ENCODE measurements at regions not wholly inside any gene's neighbourhood (a gene's known extent, or its start where the extent isn't known, plus 50 kb on each side); places are given as distances from the start of the nearest gene placed in this dataset.
"Not testable (repeated sequence)": the region's sequence is repeated elsewhere in the genome, so short reads cannot be mapped to it uniquely, and the experiment has no call there.

GRCh38 chr14:89486961-89487360, 69.9 kb upstream of the FOXN3 start:
- no peak for DNase-seq

DNA sequence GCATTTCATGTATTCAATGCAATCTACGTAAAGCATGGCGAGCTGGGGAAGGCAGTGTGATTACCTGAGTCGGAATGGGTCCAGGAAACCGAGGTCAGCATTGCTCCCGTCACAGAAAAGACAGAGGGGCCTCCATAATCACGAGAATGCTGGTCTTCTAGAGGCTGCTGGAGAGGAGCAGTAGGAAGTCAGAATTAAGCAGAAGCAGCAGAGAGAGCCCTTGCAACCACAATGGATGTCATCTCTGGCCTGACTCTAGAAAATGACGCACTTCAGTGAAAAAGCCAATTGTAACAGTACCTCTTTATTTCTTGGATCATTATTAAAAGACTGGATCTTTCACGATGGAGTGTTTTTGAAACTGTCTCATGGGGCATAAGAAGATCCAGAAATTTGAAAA, 69.5 kb upstream of the FOXN3 start:
- no peak for DNase-seq

GRCh38 chr14:89485264-89485663, 68.2 kb upstream of the FOXN3 start:
- no peak for DNase-seq

GRCh38 chr14:89484051-89484844, 67.2 kb upstream of the FOXN3 start:
- no peak for DNase-seq

DNA sequence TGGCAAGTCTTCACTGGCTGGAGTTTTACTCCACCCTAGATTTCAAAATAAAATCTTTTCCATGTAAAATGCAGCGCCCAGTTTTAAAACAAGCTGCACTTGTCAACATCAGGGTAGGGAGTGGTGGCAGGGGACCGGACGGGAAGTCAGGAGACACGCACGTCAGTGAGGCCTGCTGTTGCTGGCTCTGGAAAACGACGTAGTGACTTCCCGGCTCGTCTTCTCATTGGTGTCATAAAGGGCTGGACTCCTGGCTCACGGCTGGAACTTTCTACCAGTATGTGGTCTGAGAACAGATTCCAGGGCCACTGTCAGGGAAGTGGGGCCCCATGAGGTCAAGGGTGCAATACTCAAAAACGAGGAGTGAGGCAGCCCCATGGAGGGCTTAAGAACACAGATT, 64.2 kb upstream of the FOXN3 start:
- DNase-seq, result no peak

DNA sequence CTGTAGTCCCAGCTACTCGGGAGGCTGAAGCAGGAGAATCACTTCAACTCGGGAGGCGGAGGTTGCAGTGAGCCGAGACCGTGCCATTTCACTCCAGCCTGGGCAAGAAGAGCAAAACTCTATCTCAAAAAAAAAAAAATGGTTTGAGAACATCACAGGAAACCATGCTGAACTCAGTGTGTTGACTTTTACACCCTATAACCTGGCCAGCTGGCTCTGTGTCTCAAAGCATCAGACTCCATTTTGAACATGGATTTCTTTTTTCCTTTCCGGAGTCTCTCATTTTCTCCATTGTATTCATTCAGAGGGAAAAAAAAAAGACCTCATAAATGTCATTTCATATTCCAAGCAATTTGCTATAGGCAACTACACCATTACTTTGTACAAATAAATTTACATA, 63.2 kb upstream of the FOXN3 start:
- no peak for DNase-seq

DNA sequence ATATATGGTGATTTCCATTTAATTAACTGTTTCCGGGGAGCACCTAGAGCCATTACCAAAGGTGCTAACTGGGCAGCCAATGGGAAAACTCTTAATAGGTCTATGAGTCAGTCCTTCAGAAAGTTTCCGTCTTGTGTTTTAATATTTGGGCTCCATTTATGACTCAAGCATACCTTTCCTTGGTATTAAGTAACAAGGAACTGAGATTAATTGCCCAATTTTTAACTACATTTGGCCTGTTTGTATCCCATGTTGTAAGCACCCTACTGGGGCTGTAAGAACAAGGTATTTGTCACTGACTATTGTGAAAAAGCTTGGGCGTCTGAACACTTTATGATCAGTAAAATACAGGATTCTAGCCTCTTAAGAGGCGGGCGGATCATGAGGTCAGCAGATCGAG, 62.8 kb upstream of the FOXN3 start:
- DNase-seq, result no peak

DNA sequence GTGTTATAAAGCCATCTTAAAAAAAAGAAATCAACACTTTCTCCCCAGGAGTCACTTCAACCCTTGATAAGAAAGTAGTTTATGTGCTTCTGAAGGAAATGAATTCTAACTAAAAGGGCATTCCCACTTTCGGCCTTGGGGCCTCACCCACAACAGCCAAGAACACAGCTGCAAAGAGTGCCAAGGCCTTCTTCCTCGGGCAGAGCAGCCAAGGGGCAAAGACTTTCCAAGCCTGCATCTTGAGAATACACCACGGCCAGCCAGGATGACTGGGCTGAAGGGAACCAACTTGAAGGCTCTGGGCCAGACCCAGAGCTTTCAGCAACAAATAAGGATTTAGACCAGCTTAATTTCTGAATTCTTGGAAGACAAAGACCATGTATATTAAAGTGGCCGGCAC, 60.4 kb upstream of the FOXN3 start:
- no peak for DNase-seq

GRCh38 chr14:89476354-89476896, 59.4 kb upstream of the FOXN3 start:
- DNase-seq, result no peak

- DNase-seq, result no peak
These were observed 57.4 kb upstream of the FOXN3 start for GRCh38 chr14:89474464-89474863.

GRCh38 chr14:89473989-89474388, 57.0 kb upstream of the FOXN3 start:
- DNase-seq, result no peak

- DNase-seq, result no peak
These were observed 56.5 kb upstream of the FOXN3 start for GRCh38 chr14:89473569-89473968.

GRCh38 chr14:89470401-89470800, 53.4 kb upstream of the FOXN3 start:
- no peak for DNase-seq

DNA sequence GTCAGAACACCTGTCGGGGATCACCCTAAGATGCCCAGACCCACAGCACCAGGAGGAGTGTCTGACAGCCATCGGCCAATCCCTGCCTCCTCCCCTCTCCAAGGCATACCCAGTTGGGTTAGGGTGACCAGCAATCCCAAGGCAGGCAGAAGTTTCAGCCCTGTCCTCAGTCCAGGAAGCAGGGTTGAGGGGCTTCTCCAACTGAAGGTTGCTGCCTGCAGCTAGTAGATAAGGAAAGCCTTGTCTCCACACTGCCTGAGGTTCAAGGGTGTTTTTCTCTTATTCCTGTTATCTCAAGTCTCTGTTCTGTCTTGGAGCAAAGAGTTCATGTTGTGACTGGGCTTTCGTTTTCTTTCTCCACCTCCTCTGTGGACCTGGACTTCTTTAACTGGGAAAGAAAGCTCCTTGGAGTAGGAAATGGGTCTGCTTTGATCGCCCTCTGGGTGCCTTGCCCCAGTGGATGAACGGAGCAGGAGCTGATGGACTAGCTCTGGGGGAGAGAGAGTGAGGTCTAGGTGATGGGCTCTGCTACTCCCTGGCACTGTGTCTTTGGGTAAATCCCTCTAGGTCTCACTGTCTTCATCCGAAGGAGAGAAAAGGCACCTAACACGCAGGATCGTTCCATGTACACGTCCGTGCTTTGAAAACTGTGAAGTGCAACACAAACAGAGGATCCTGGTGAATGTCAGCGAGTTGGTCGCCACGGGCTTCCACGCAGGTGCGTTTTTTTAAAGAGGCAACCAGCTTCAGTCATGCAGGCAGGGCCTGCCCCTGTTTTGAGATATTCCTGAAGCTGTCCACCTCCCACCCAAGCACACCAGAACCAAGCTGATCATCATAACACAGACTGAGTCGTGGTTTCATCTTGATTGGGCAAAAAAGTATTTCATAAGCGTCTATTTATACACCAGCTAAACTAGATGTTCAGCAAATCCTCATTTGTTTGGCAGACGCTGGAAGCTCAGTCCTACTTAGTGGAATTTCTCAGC, 52.5 kb upstream of the FOXN3 start:
- no peak for DNase-seq

GRCh38 chr14:89468566-89468965, 51.5 kb upstream of the FOXN3 start:
- no peak for DNase-seq

GRCh38 chr14:89468030-89468429, 51.0 kb upstream of the FOXN3 start:
- not testable (repeated sequence) for DNase-seq

GRCh38 chr14:89466944-89467343, 49.9 kb upstream of the FOXN3 start:
- DNase-seq, result peak; percentile 20
